H1 (cell line): ENCODE measurements at regions not wholly inside any gene's neighbourhood (a gene's known extent, or its start where the extent isn't known, plus 50 kb on each side); places are given as distances from the start of the nearest gene placed in this dataset.

ENCODE experiments used
- CTCF ChIA-PET: fragments of 300-600 bp; sonication (Branson Sonifier 250); formaldehyde crosslinking; loops from one replicate; lab custom pipeline; 2021; ENCODE audit not compliant: partially characterized antibody; lab: Charles Lee
- POLR2A ChIA-PET: fragments of 300-600 bp; sonication (Branson Sonifier 250); formaldehyde crosslinking; loops from one replicate; lab custom pipeline; 2021; ENCODE audit warnings: inconsistent platforms; ENCODE audit not compliant: partially characterized antibody; lab: Charles Lee
- DNase-seq, 2 experiments: peaks; one replicate each; pipeline versions ENCODE4 v3.0.0 to v3.0.0-alpha.2; 2010 to 2022; ENCODE audit warnings: low spot score in 2 of 2, low read depth in 1 of 2, mixed read lengths in 1 of 2
- FAIRE-seq: peaks from 2 replicates; lab custom pipeline; 2011; peaks lifted over from hg19 to GRCh38; lab: Jason Lieb, UNC
- H2AFZ ChIP-seq: 2 replicates; pipeline ENCODE4 v1.8.1; 2012; ENCODE audit warnings: low read length, inconsistent platforms
- H2AK5ac ChIP-seq: 2 replicates; pipeline ENCODE4 v1.6.1; 2013; ENCODE audit warnings: low read depth, low read length
- H2BK120ac ChIP-seq: replicated peaks from 2 replicates; pipeline ENCODE3; 2013; ENCODE audit warnings: low read depth, low read length, inconsistent platforms
- H2BK12ac ChIP-seq: 2 replicates; pipeline ENCODE4 v1.6.1; 2013; ENCODE audit warnings: low read depth, low read length
- H2BK15ac ChIP-seq: 2 replicates; pipeline ENCODE4 v1.6.1; 2013; ENCODE audit warnings: low read length
- H2BK20ac ChIP-seq: 2 replicates; pipeline ENCODE4 v1.6.1; 2013; ENCODE audit warnings: low read length
- H2BK5ac ChIP-seq: 2 replicates; pipeline ENCODE4 v1.6.1; 2013; ENCODE audit warnings: low read depth, low read length
- H3K14ac ChIP-seq: 2 replicates; pipeline ENCODE4 v1.6.1; 2013; ENCODE audit warnings: inconsistent platforms; ENCODE audit not compliant: insufficient read length
- H3K18ac ChIP-seq: 2 replicates; pipeline ENCODE4 v1.6.1; 2013; ENCODE audit warnings: low read length; ENCODE audit errors: extremely low read depth
- H3K23ac ChIP-seq: 2 replicates; pipeline ENCODE4 v1.6.1; 2013; ENCODE audit warnings: inconsistent platforms; ENCODE audit not compliant: insufficient read length
- H3K23me2 ChIP-seq: 2 replicates; pipeline ENCODE4 v1.6.1; 2013; ENCODE audit warnings: low read depth, low read length
- H3K27ac ChIP-seq: 2 replicates; pipeline ENCODE4 v1.6.1; 2011; ENCODE audit warnings: low read depth, low read length, inconsistent platforms
- H3K27me3 ChIP-seq, 4 experiments: replicated peaks in 1 of 4; 1 replicate in 1 of 4; 2 replicates in 3 of 4; pipeline versions ENCODE4 v1.6.1 to v1.8.1; 2011 to 2013; ENCODE audit warnings: low read length in 3 of 4, mild to moderate bottlenecking in 3 of 4, inconsistent platforms in 2 of 4, mixed read lengths in 2 of 4, moderate library complexity in 1 of 4; ENCODE audit not compliant: control insufficient read depth in 3 of 4, insufficient read depth in 3 of 4; ENCODE audit errors: extremely low read depth in 1 of 4
- H3K36me3 ChIP-seq, 4 experiments: 2 replicates each; pipeline versions ENCODE4 v1.6.1 to v1.8.1; 2011 to 2013; ENCODE audit warnings: mild to moderate bottlenecking in 4 of 4, low read length in 3 of 4, moderate library complexity in 2 of 4, control low read depth in 1 of 4, inconsistent platforms in 1 of 4; ENCODE audit not compliant: insufficient read depth in 4 of 4, control insufficient read depth in 2 of 4
- H3K4ac ChIP-seq: replicated peaks from 2 replicates; pipeline ENCODE3; 2013; ENCODE audit warnings: low read length, low read depth, mixed read lengths, inconsistent platforms; ENCODE audit not compliant: insufficient read length
- H3K4me1 ChIP-seq, 4 experiments: replicated peaks in 1 of 4; 1 replicate in 1 of 4; 2 replicates in 3 of 4; pipeline versions ENCODE4 v1.6.1 to v1.8.1; 2011 to 2013; ENCODE audit warnings: low read length in 3 of 4, inconsistent platforms in 2 of 4, mixed read lengths in 1 of 4; ENCODE audit not compliant: insufficient read depth in 4 of 4, control insufficient read depth in 3 of 4
- H3K4me2 ChIP-seq, 2 experiments: 2 replicates each; pipeline versions ENCODE4 v1.6.1 to v1.8.1; 2011 to 2013; ENCODE audit warnings: low read depth in 2 of 2, low read length in 2 of 2, control low read depth in 1 of 2, inconsistent platforms in 1 of 2, mild to moderate bottlenecking in 1 of 2; ENCODE audit not compliant: insufficient read depth in 1 of 2
- H3K4me3 ChIP-seq, 4 experiments: fragments of 200-600, 300-600 bp in 1 of 4; sonication (generic), shearing (Covaris generic), sonication (Bioruptor Twin) in 1 of 4; 2 replicates each; pipeline versions ENCODE4 v1.5.1 to v1.8.1; 2011 to 2016; ENCODE audit warnings: low read length in 4 of 4, low read depth in 3 of 4, control low read depth in 2 of 4, inconsistent platforms in 2 of 4, mild to moderate bottlenecking in 2 of 4, mixed read lengths in 1 of 4, moderate library complexity in 1 of 4; ENCODE audit not compliant: insufficient read depth in 2 of 4; ENCODE audit errors: extremely low read depth in 1 of 4
- H3K56ac ChIP-seq: replicated peaks from 2 replicates; pipeline ENCODE3; 2013; ENCODE audit warnings: low read depth, mild to moderate bottlenecking, mixed read lengths, low read length, inconsistent platforms; ENCODE audit not compliant: insufficient read length
- H3K79me1 ChIP-seq: 2 replicates; pipeline ENCODE4 v1.6.1; 2013; ENCODE audit warnings: low read depth, low read length, control low read depth
- H3K79me2 ChIP-seq, 2 experiments: 2 replicates each; pipeline versions ENCODE4 v1.6.1 to v1.8.1; 2012 to 2013; ENCODE audit warnings: low read length in 2 of 2, mild to moderate bottlenecking in 2 of 2, inconsistent platforms in 1 of 2; ENCODE audit not compliant: insufficient read depth in 2 of 2, control insufficient read depth in 1 of 2
- H3K9ac ChIP-seq, 4 experiments: replicated peaks in 1 of 4; 1 replicate in 1 of 4; 2 replicates in 3 of 4; pipeline versions ENCODE4 v1.6.1 to v1.8.1; 2011 to 2013; ENCODE audit warnings: low read depth in 3 of 4, low read length in 3 of 4, control low read depth in 2 of 4, mild to moderate bottlenecking in 2 of 4, moderate library complexity in 2 of 4, inconsistent platforms in 1 of 4; ENCODE audit errors: extremely low read depth in 1 of 4
- H3K9me3 ChIP-seq, 2 experiments: 2 replicates each; pipeline versions ENCODE4 v1.6.1 to v1.8.1; 2012 to 2013; ENCODE audit warnings: mild to moderate bottlenecking in 2 of 2, moderate library complexity in 2 of 2, control low read depth in 1 of 2, inconsistent platforms in 1 of 2, low read depth in 1 of 2, low read length in 1 of 2, mixed read lengths in 1 of 2; ENCODE audit not compliant: insufficient read depth in 2 of 2
- H4K20me1 ChIP-seq, 2 experiments: replicated peaks in 1 of 2; 2 replicates each; pipeline versions ENCODE3 to v1.8.1; 2011 to 2013; ENCODE audit warnings: inconsistent platforms in 2 of 2, low read length in 2 of 2, mild to moderate bottlenecking in 1 of 2; ENCODE audit not compliant: insufficient read depth in 2 of 2, control insufficient read depth in 1 of 2
- H4K5ac ChIP-seq: 2 replicates; pipeline ENCODE4 v1.6.1; 2013; ENCODE audit warnings: low read length, low read depth, mixed read lengths, inconsistent platforms; ENCODE audit not compliant: insufficient read length
- H4K8ac ChIP-seq: 2 replicates; pipeline ENCODE4 v1.8.0; 2013; ENCODE audit warnings: mild to moderate bottlenecking, moderate library complexity, low read length, inconsistent platforms; ENCODE audit not compliant: insufficient read depth; ENCODE audit errors: extremely low read depth
- H4K91ac ChIP-seq: replicated peaks from 2 replicates; pipeline ENCODE3; 2013; ENCODE audit warnings: low read length, mixed read lengths, inconsistent platforms; ENCODE audit not compliant: insufficient read length
- CBX8 ChIP-seq: fragments of 300-800, 300-1000 bp; sonication (generic); IDR thresholded peaks from 2 replicates; pipeline ENCODE4 v1.7.1; 2016; ENCODE audit warnings: low read depth, low read length, borderline replicate concordance
- CHD1 ChIP-seq: IDR thresholded peaks from 2 replicates; pipeline ENCODE4 v1.6.1; 2012; ENCODE audit warnings: low read depth, low read length, improper control_type of control experiment
- CTBP2 ChIP-seq: IDR thresholded peaks from 2 replicates; pipeline ENCODE4 v1.7.0; 2011; ENCODE audit warnings: borderline replicate concordance, mild to moderate bottlenecking, moderate library complexity, mixed read lengths, low read length; ENCODE audit not compliant: insufficient read depth, insufficient read length
- GTF2F1 ChIP-seq: IDR thresholded peaks from 2 replicates; pipeline ENCODE4 v1.6.1; 2012; ENCODE audit warnings: low read depth, low read length, improper control_type of control experiment, borderline replicate concordance
- HDAC2 ChIP-seq, 2 experiments: fragments of 300-600 bp in 1 of 2; sonication (generic) in 1 of 2; IDR thresholded peaks; 2 replicates each; pipeline ENCODE4 v1.6.1; 2011 to 2012; ENCODE audit warnings: low read depth in 2 of 2, low read length in 2 of 2, mild to moderate bottlenecking in 2 of 2, moderate library complexity in 2 of 2, borderline replicate concordance in 1 of 2, inconsistent platforms in 1 of 2
- KDM4A ChIP-seq: IDR thresholded peaks from one replicate; pipeline ENCODE4 v1.7.1; 2012; ENCODE audit warnings: low read depth, mild to moderate bottlenecking, moderate library complexity, low read length, inconsistent platforms; ENCODE audit not compliant: severe bottlenecking
- POLR2AphosphoS5 ChIP-seq: IDR thresholded peaks from 2 replicates; pipeline ENCODE4 v1.6.1; 2011; ENCODE audit warnings: low read depth, low read length
- SP2 ChIP-seq: IDR thresholded peaks from 2 replicates; pipeline ENCODE4 v1.6.1; 2012; ENCODE audit warnings: mild to moderate bottlenecking, low read length, inconsistent platforms
- SRF ChIP-seq: IDR thresholded peaks from 2 replicates; pipeline ENCODE4 v1.6.1; 2011; ENCODE audit warnings: mild to moderate bottlenecking, low read depth, low read length, moderate library complexity
- TAF7 ChIP-seq: optimal IDR thresholded peaks from 2 replicates; pipeline ENCODE3; 2011; ENCODE audit warnings: low read depth, mild to moderate bottlenecking, inconsistent platforms, low read length, moderate library complexity, borderline replicate concordance
- TCF12 ChIP-seq: IDR thresholded peaks from 2 replicates; pipeline ENCODE4 v1.6.1; 2011; ENCODE audit warnings: low read depth, mild to moderate bottlenecking, low read length
- TEAD4 ChIP-seq: IDR thresholded peaks from 2 replicates; pipeline ENCODE4 v1.6.1; 2012; ENCODE audit warnings: low read depth, low read length, inconsistent platforms, mixed read lengths
- WGBS, 2 experiments: shearing (Covaris generic) in 1 of 2; methylation state at CpG; one replicate each; pipeline versions ENCODE4 v1.1.6 to v1.1.7; 2013 to 2015; ENCODE audit warnings: low lambda C conversion rate in 2 of 2, mixed read lengths in 2 of 2, inconsistent platforms in 1 of 2, low coverage in 1 of 2, missing lambda C conversion rate in 1 of 2; ENCODE audit not compliant: insufficient replicate concordance in 2 of 2, insufficient coverage in 1 of 2, insufficient read length in 1 of 2; ENCODE audit errors: extremely low coverage in 1 of 2, missing lambda C conversion rate in 1 of 2; 5-methylcytosine and 5-hydroxymethylcytosine counted together

- no peak overlapping the region for H2BK12ac ChIP-seq
- WGBS, 2 experiments = 84% methylated on average over 4 of the region's 4 CpGs; no CpG with 5 or more reads in 1 of the 2 experiments
- H2AFZ ChIP-seq = no peak overlapping the region
- no peak overlapping the region for H2BK120ac ChIP-seq
- no peak overlapping the region for H3K56ac ChIP-seq
- no peak overlapping the region for H3K4me2 ChIP-seq
- H4K8ac ChIP-seq = no peak overlapping the region
- H3K4me1 ChIP-seq = peaks cover 0 to 6% (median 0%) of the 10 kb centered on the region in 4 experiments; a peak in 1 of 7 replicates
- H3K18ac ChIP-seq = no peak overlapping the region
- no peak overlapping the region for H3K9ac ChIP-seq
- TF ChIP-seq KDM4A = no peak
- TF ChIP-seq SP2 = no peak
- no peak for TF ChIP-seq POLR2AphosphoS5
- no peak for TF ChIP-seq HDAC2 (IDR thresholded peaks at IDR 0.05; ENCODE audit: borderline replicate concordance in 1 of 2, low read depth in 2 of 2, low read length in 2 of 2)
- no peak for TF ChIP-seq TCF12
- no peak for TF ChIP-seq GTF2F1
- no peak for TF ChIP-seq TAF7
- TF ChIP-seq CHD1 = no peak
- TF ChIP-seq SRF = no peak
- TF ChIP-seq CTBP2 = no peak
- TF ChIP-seq TEAD4 = no peak
- no peak for TF ChIP-seq CBX8
- no peak overlapping the region for H3K4me3 ChIP-seq
- H2AK5ac ChIP-seq = no peak overlapping the region
- H3K14ac ChIP-seq = no peak overlapping the region
- no peak overlapping the region for H3K4ac ChIP-seq
- ChIA-PET POLR2A (no interaction called here), CTCF (interaction anchor here (1.2 to 1.5 kb wide), 2 partner anchors 14 to 144 kb away, joined by 4 to 5 read pairs; no protein-coding TSS in a partner anchor)
- no peaks in the 10 kb centered on the region for H3K23me2 ChIP-seq
- FAIRE-seq = no peak
- H2BK20ac ChIP-seq = no peak overlapping the region
- no peak overlapping the region for H2BK5ac ChIP-seq
- no peaks in the 10 kb centered on the region for H4K20me1 ChIP-seq
- no peak overlapping the region for H2BK15ac ChIP-seq
- DNase-seq = no peak
- no peaks in the 10 kb centered on the region for H3K36me3 ChIP-seq
- H3K79me1 ChIP-seq = no peaks in the 10 kb centered on the region
- H3K79me2 ChIP-seq = no peaks in the 10 kb centered on the region
- H3K23ac ChIP-seq = no peak overlapping the region
- H4K5ac ChIP-seq = no peak overlapping the region
- H3K27ac ChIP-seq = no peak overlapping the region
- no peaks in the 10 kb centered on the region for H3K9me3 ChIP-seq
- no peaks in the 10 kb centered on the region; a peak in 1 of 7 replicates for H3K27me3 ChIP-seq
- H4K91ac ChIP-seq = no peak overlapping the region
These were observed 1085.6 kb upstream of the TENM3 start for GRCh38 chr4:181157647-181158046.
